Liver (tissue), 8 donors: ENCODE measurements at regions not wholly inside any gene's neighbourhood (a gene's known extent, or its start where the extent isn't known, plus 50 kb on each side); places are given as distances from the start of the nearest gene placed in this dataset.
A peak's percentile ranks its signal among the peaks of the same experiment; 100 is the strongest.

ENCODE experiments used
- DNase-seq: peaks from one replicate; pipeline ENCODE4 v3.0.0-alpha.2; 2017; ENCODE audit warnings: low spot score
- H3K27ac ChIP-seq, 2 donors: one replicate each; pipeline ENCODE4 v1.7.0; 2013; ENCODE audit warnings: inconsistent platforms in 2 of 2, low read length in 2 of 2, control low read depth in 1 of 2, low read depth in 1 of 2, mild to moderate bottlenecking in 1 of 2
- H3K27me3 ChIP-seq, 4 donors: one replicate each; pipeline versions ENCODE4 v1.6.1 to v1.7.0; 2013; ENCODE audit warnings: low read length in 3 of 4, inconsistent platforms in 1 of 4, mild to moderate bottlenecking in 1 of 4, moderate library complexity in 1 of 4; ENCODE audit not compliant: control insufficient read depth in 4 of 4, insufficient read depth in 4 of 4
- H3K36me3 ChIP-seq, 4 donors: one replicate each; pipeline versions ENCODE4 v1.6.1 to v1.7.0; 2013; ENCODE audit warnings: low read length in 3 of 4, mild to moderate bottlenecking in 3 of 4, low read depth in 1 of 4, moderate library complexity in 1 of 4; ENCODE audit not compliant: control insufficient read depth in 4 of 4, insufficient read depth in 3 of 4
- H3K4me1 ChIP-seq, 4 donors: one replicate each; pipeline versions ENCODE4 v1.6.1 to v1.7.0; 2013; ENCODE audit warnings: low read length in 3 of 4, mild to moderate bottlenecking in 3 of 4, moderate library complexity in 1 of 4; ENCODE audit not compliant: control insufficient read depth in 4 of 4, insufficient read depth in 4 of 4
- H3K4me3 ChIP-seq, 3 donors: one replicate each; pipeline versions ENCODE4 v1.6.1 to v1.7.0; 2013; ENCODE audit warnings: low read length in 3 of 3, control low read depth in 1 of 3, low read depth in 1 of 3, mild to moderate bottlenecking in 1 of 3
- H3K9ac ChIP-seq, 2 donors: one replicate each; pipeline ENCODE4 v1.7.0; 2013; ENCODE audit warnings: low read length in 2 of 2, mild to moderate bottlenecking in 2 of 2, moderate library complexity in 2 of 2, control low read depth in 1 of 2, low read depth in 1 of 2
- H3K9me3 ChIP-seq, 4 donors: one replicate each; pipeline versions ENCODE4 v1.6.1 to v1.7.0; 2013; ENCODE audit warnings: low read length in 3 of 4; ENCODE audit not compliant: control insufficient read depth in 4 of 4
- EGR1 ChIP-seq, 2 donors: IDR thresholded peaks; 2 replicates each; pipeline ENCODE4 v1.6.1; 2016 to 2018; ENCODE audit warnings: antibody characterized with exemption in 2 of 2, low read depth in 2 of 2
- FOXA1 ChIP-seq: IDR thresholded peaks from 2 replicates; pipeline ENCODE4 v1.6.1; 2016; ENCODE audit warnings: antibody characterized with exemption
- FOXA2 ChIP-seq: IDR thresholded peaks from 2 replicates; pipeline ENCODE4 v1.6.1; 2016; ENCODE audit warnings: antibody characterized with exemption
- GABPA ChIP-seq, 2 donors: IDR thresholded peaks in 1 of 2; conservative IDR thresholded peaks in 1 of 2; 2 replicates each; pipeline ENCODE4 v1.6.1; 2016; ENCODE audit warnings: antibody characterized with exemption in 2 of 2, mild to moderate bottlenecking in 1 of 2, moderate library complexity in 1 of 2
- HNF4A ChIP-seq, 2 donors: conservative IDR thresholded peaks; 2 replicates each; pipeline ENCODE4 v1.6.1; 2016; ENCODE audit warnings: antibody characterized with exemption in 2 of 2, mild to moderate bottlenecking in 2 of 2
- HNF4G ChIP-seq: IDR thresholded peaks from 2 replicates; pipeline ENCODE4 v1.6.1; 2016; ENCODE audit warnings: antibody characterized with exemption
- JUND ChIP-seq, 2 donors: IDR thresholded peaks; 2 replicates each; pipeline ENCODE4 v1.6.1; 2016; ENCODE audit warnings: antibody characterized with exemption in 2 of 2
- NR2F2 ChIP-seq: IDR thresholded peaks from 2 replicates; pipeline ENCODE4 v1.6.1; 2016; ENCODE audit warnings: antibody characterized with exemption
- RAD21 ChIP-seq, 2 donors: IDR thresholded peaks; 2 replicates each; pipeline ENCODE4 v1.6.1; 2016; ENCODE audit warnings: antibody characterized with exemption in 2 of 2, mild to moderate bottlenecking in 2 of 2
- RXRA ChIP-seq, 2 donors: IDR thresholded peaks; 2 replicates each; pipeline ENCODE4 v1.6.1; 2017 to 2018; ENCODE audit warnings: antibody characterized with exemption in 2 of 2, mild to moderate bottlenecking in 1 of 2
- SP1 ChIP-seq: IDR thresholded peaks from 2 replicates; pipeline ENCODE4 v1.6.1; 2018; ENCODE audit warnings: antibody characterized with exemption, mild to moderate bottlenecking
- TAF1 ChIP-seq: conservative IDR thresholded peaks from 2 replicates; pipeline ENCODE4 v1.6.1; 2016; ENCODE audit warnings: antibody characterized with exemption, mild to moderate bottlenecking
- YY1 ChIP-seq: IDR thresholded peaks from 2 replicates; pipeline ENCODE4 v1.6.1; 2016; ENCODE audit warnings: antibody characterized with exemption, mild to moderate bottlenecking
- WGBS: extraction: QIAGEN DNeasy Blood & Tissue Kit; methylation state at CpG from one replicate; pipeline ENCODE4 v1.1.7; 2013; 5-methylcytosine and 5-hydroxymethylcytosine counted together
- TF ChIP-seq, protein P1 (sequence below): IDR thresholded peaks from 2 replicates; pipeline ENCODE4 v1.6.1; 2016; ENCODE audit warnings: antibody characterized with exemption
- TF ChIP-seq, protein P2 (sequence below): fragments of 150-350 bp; IDR thresholded peaks from 2 replicates; pipeline ENCODE4 v1.5.1; 2017; ENCODE audit warnings: improper control_type of control experiment, low read depth, low read length; ENCODE audit not compliant: missing input control
- TF ChIP-seq, protein P3 (sequence below): IDR thresholded peaks from 2 replicates; pipeline ENCODE4 v1.6.1; 2016; ENCODE audit warnings: antibody characterized with exemption
- TF ChIP-seq, protein P4 (sequence below): IDR thresholded peaks from 2 replicates; pipeline ENCODE4 v1.6.1; 2016; ENCODE audit warnings: antibody characterized with exemption
- donor health status: healthy.
- donor health status: healthy.
- donor health status: healthy.
- donor health status: healthy.
- donor health status: healthy.

DNA sequence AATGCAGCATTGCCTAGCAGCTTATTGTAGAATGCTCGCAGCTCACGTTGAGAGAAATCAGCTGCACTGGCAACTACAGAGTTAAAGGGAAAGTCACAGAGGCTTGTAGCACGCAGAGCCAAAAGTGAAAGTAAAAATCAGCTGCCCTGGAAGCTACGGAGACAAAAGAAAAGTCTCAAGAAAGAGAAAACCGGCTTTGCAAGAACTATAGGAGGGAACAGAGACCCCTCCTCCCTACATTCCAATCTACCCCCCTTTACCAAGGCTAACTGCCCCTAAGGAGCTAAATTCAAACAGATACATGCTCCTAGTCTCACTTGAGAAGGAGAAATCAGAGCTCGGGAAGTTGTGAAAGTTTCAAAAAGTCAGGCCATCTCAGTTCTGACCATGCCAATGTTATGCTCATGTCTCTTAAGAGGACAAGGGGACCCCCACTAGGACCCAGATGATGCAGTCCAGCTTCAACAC, 900.4 kb downstream of the NLGN4Y start:
- no peak for DNase-seq
- Histone ChIP-seq H3K27ac (no peak overlapping the region), H3K4me3 (peak overlapping the region in 2 of 3 donors; percentile 28 to 56), H3K36me3 (no peaks in the 10 kb centered on the region), H3K4me1 (no peaks in the 10 kb centered on the region), H3K9ac (peak overlapping the region in 1 of 2 donors; percentile 93), H3K27me3 (no peaks in the 10 kb centered on the region), H3K9me3 (no peaks in the 10 kb centered on the region)
- WGBS = 0% methylated on average over 6 of the region's 6 CpGs
- TF ChIP-seq, protein P1, sequence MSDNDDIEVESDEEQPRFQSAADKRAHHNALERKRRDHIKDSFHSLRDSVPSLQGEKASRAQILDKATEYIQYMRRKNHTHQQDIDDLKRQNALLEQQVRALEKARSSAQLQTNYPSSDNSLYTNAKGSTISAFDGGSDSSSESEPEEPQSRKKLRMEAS = no peak
- TF ChIP-seq NR2F2 (no peak), TAF1 (no peak), FOXA1 (no peak), HNF4G (no peak), GABPA (IDR thresholded peaks at IDR 0.05 in 1 of 2, conservative IDR thresholded peaks at IDR 0.05 in 1 of 2) (no peak), JUND (IDR thresholded peaks at IDR 0.05) (no peak), FOXA2 (no peak), EGR1 (IDR thresholded peaks at IDR 0.05; ENCODE audit: low read depth in 2 of 2) (no peak), RXRA (IDR thresholded peaks at IDR 0.05) (no peak), SP1 (no peak), HNF4A (conservative IDR thresholded peaks at IDR 0.05) (no peak), RAD21 (IDR thresholded peaks at IDR 0.05) (no peak), YY1 (no peak)
- TF ChIP-seq, protein P2, sequence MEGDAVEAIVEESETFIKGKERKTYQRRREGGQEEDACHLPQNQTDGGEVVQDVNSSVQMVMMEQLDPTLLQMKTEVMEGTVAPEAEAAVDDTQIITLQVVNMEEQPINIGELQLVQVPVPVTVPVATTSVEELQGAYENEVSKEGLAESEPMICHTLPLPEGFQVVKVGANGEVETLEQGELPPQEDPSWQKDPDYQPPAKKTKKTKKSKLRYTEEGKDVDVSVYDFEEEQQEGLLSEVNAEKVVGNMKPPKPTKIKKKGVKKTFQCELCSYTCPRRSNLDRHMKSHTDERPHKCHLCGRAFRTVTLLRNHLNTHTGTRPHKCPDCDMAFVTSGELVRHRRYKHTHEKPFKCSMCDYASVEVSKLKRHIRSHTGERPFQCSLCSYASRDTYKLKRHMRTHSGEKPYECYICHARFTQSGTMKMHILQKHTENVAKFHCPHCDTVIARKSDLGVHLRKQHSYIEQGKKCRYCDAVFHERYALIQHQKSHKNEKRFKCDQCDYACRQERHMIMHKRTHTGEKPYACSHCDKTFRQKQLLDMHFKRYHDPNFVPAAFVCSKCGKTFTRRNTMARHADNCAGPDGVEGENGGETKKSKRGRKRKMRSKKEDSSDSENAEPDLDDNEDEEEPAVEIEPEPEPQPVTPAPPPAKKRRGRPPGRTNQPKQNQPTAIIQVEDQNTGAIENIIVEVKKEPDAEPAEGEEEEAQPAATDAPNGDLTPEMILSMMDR = no peak

DNA sequence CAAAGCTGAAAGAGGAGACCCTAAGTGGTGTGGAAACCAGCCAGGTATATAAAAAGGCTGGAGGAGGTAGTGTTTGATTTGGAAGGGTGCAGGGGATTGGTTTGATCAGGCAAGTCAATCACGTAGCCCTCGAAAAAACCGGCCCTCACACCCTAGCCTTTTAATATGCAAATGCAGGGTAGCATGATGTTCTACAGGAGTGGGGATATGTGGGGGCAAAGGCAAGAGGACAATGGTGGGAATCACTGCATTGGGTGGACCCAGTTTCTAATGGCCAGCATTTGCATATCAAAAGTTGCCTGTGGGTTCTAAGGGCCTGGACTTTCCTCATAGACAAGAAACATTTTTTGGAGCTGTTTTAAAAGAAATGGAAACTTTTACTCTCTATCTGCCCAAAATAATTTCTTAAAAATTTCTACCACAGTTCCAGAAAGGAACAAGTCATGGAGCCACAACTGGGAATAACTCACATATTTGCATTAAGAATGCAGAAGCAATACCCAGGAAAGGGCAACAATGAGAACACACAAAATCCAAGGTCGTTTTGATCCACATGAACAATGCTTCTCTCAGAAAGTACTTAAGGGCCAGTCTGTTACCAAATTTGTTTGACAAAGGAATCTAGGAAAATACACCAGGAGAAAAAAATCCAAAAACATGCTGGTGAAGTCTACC, 915.8 kb downstream of the NLGN4Y start:
- H3K9ac ChIP-seq = no peak overlapping the region
- no peaks in the 10 kb centered on the region for H3K36me3 ChIP-seq
- no peak overlapping the region for H3K4me3 ChIP-seq
- no peak for TF ChIP-seq NR2F2
- no peak for TF ChIP-seq EGR1 (IDR thresholded peaks at IDR 0.05; ENCODE audit: low read depth in 2 of 2)
- TF ChIP-seq, protein P3, sequence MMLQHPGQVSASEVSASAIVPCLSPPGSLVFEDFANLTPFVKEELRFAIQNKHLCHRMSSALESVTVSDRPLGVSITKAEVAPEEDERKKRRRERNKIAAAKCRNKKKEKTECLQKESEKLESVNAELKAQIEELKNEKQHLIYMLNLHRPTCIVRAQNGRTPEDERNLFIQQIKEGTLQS = no peak
- no peak for TF ChIP-seq FOXA1
- no peak for TF ChIP-seq HNF4G
- no peak for TF ChIP-seq RXRA (IDR thresholded peaks at IDR 0.05)
- no peak for TF ChIP-seq YY1
- no peak for DNase-seq
- H3K4me1 ChIP-seq = no peaks in the 10 kb centered on the region
- H3K27ac ChIP-seq = no peak overlapping the region
- H3K27me3 ChIP-seq = no peaks in the 10 kb centered on the region
- H3K9me3 ChIP-seq = no peaks in the 10 kb centered on the region
- 73% methylated on average over 4 of the region's 4 CpGs for WGBS

DNA sequence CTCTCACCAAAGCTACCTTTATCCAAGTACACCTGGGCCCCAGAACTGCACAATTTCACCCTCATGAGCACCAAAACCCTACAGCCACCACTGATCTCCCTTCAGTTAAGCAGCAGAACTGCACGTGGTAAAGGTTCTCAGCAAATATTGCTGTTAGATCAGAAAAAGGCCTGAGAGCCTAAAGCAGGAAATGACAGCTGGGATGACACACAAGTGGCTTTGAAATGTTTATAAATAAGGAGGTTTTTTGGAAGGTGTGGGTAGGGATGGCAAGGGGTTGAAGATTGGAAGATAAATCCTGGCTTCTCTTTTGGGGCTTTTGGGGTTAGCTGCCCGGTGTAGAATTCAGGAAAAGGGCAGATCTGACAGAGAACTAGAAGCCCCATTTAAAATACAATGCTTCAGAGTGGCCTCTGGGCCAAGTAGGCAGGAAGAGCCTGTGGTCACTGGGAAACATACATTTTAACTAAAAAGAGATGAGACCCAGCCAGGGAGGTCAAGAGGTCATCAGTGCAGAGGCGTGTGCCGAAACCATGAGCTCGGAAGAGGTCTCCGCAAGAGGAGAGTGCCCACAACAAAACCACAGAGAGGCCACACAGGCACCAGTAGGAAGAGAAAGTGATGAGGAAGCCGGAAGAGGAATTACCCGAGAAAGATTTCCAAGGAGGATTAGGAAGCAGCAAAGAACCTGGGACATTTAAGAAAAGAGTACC, 916.5 kb downstream of the NLGN4Y start:
- DNase-seq = no peak
- Histone ChIP-seq H3K27me3 (no peaks in the 10 kb centered on the region), H3K27ac (no peak overlapping the region), H3K9ac (no peak overlapping the region), H3K4me1 (no peaks in the 10 kb centered on the region), H3K36me3 (no peaks in the 10 kb centered on the region), H3K4me3 (no peak overlapping the region), H3K9me3 (no peaks in the 10 kb centered on the region)
- TF ChIP-seq YY1 (no peak), FOXA2 (no peak), TAF1 (no peak), JUND (IDR thresholded peaks at IDR 0.05) (no peak), RXRA (IDR thresholded peaks at IDR 0.05) (no peak), HNF4A (conservative IDR thresholded peaks at IDR 0.05) (no peak), NR2F2 (no peak), SP1 (no peak), GABPA (IDR thresholded peaks at IDR 0.05 in 1 of 2, conservative IDR thresholded peaks at IDR 0.05 in 1 of 2) (no peak)
- TF ChIP-seq, protein P4, sequence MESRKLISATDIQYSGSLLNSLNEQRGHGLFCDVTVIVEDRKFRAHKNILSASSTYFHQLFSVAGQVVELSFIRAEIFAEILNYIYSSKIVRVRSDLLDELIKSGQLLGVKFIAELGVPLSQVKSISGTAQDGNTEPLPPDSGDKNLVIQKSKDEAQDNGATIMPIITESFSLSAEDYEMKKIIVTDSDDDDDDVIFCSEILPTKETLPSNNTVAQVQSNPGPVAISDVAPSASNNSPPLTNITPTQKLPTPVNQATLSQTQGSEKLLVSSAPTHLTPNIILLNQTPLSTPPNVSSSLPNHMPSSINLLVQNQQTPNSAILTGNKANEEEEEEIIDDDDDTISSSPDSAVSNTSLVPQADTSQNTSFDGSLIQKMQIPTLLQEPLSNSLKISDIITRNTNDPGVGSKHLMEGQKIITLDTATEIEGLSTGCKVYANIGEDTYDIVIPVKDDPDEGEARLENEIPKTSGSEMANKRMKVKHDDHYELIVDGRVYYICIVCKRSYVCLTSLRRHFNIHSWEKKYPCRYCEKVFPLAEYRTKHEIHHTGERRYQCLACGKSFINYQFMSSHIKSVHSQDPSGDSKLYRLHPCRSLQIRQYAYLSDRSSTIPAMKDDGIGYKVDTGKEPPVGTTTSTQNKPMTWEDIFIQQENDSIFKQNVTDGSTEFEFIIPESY = no peak
- 68% methylated on average over 8 of the region's 8 CpGs for WGBS
